Skeletal muscle tissue (tissue), 3 donors: ENCODE measurements at regions not wholly inside any gene's neighbourhood (a gene's known extent, or its start where the extent isn't known, plus 50 kb on each side); places are given as distances from the start of the nearest gene placed in this dataset.

Experiments used
- H3K27ac ChIP-seq: one replicate; pipeline ENCODE4 v1.7.0; 2013; ENCODE audit warnings: mild to moderate bottlenecking, low read depth, low read length, inconsistent platforms
- H3K27me3 ChIP-seq, 3 donors: one replicate each; pipeline ENCODE4 v1.7.0; 2013; ENCODE audit warnings: low read length in 3 of 3; ENCODE audit not compliant: control insufficient read depth in 3 of 3, insufficient read depth in 3 of 3
- H3K36me3 ChIP-seq, 3 donors: one replicate each; pipeline ENCODE4 v1.7.0; 2013; ENCODE audit warnings: low read length in 3 of 3; ENCODE audit not compliant: control insufficient read depth in 3 of 3, insufficient read depth in 3 of 3
- H3K4me1 ChIP-seq, 3 donors: one replicate each; pipeline ENCODE4 v1.7.0; 2013; ENCODE audit warnings: low read length in 3 of 3, mild to moderate bottlenecking in 3 of 3; ENCODE audit not compliant: control insufficient read depth in 3 of 3, insufficient read depth in 3 of 3
- H3K4me3 ChIP-seq, 3 donors: one replicate each; pipeline ENCODE4 v1.7.0; 2013; ENCODE audit warnings: low read length in 3 of 3
- H3K9ac ChIP-seq, 3 donors: one replicate each; pipeline ENCODE4 v1.7.0; 2013; ENCODE audit warnings: low read length in 3 of 3, mild to moderate bottlenecking in 3 of 3, moderate library complexity in 2 of 3, low read depth in 1 of 3
- H3K9me3 ChIP-seq, 3 donors: one replicate each; pipeline ENCODE4 v1.7.0; 2013; ENCODE audit warnings: low read length in 3 of 3; ENCODE audit not compliant: control insufficient read depth in 3 of 3
- donor health status: Osteomylitis.

DNA sequence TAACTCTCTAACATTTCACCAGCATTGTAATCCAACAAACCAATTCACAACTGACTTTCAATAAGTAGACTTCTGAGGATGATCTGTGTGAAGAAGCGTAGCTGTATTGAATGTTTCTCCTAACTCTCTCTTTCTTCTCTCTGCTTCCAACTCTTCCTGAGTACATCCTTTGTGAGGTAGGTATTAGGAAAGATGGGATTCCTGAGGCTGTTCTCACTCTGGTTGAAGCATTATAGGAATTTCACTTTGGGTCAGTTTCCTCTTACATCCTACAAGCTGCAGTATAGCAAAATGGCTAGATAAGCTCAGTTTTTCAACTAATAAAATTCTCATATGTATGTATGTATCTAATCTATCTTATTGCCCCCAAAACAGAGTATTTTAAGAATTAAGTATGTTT is 702.8 kb downstream of the CETN3 start:
- Histone ChIP-seq H3K36me3 (no peaks in the 10 kb centered on the region), H3K4me3 (no peak overlapping the region), H3K9ac (no peak overlapping the region), H3K27ac (no peak overlapping the region), H3K9me3 (no peaks in the 10 kb centered on the region), H3K27me3 (no peaks in the 10 kb centered on the region), H3K4me1 (no peaks in the 10 kb centered on the region)

- Histone ChIP-seq H3K9ac (no peak overlapping the region), H3K4me1 (no peaks in the 10 kb centered on the region), H3K36me3 (no peaks in the 10 kb centered on the region), H3K27me3 (no peaks in the 10 kb centered on the region), H3K9me3 (no peaks in the 10 kb centered on the region), H3K4me3 (no peak overlapping the region), H3K27ac (no peak overlapping the region)
Observed at GRCh38 chr5:89703817-89704216, 705.7 kb downstream of the CETN3 start.

GRCh38 chr5:89698028-89698427 is 711.5 kb downstream of the CETN3 start:
- H3K27ac ChIP-seq: no peak overlapping the region
- H3K9ac ChIP-seq: no peak overlapping the region
- H3K4me3 ChIP-seq: no peak overlapping the region
- no peaks in the 10 kb centered on the region for H3K9me3 ChIP-seq
- no peaks in the 10 kb centered on the region for H3K27me3 ChIP-seq
- H3K36me3 ChIP-seq: no peaks in the 10 kb centered on the region
- no peaks in the 10 kb centered on the region for H3K4me1 ChIP-seq

GRCh38 chr5:89697581-89697980 is 712.0 kb downstream of the CETN3 start:
- Histone ChIP-seq H3K4me3 (no peak overlapping the region), H3K27me3 (no peaks in the 10 kb centered on the region), H3K36me3 (no peaks in the 10 kb centered on the region), H3K9me3 (no peaks in the 10 kb centered on the region), H3K9ac (no peak overlapping the region), H3K4me1 (no peaks in the 10 kb centered on the region), H3K27ac (no peak overlapping the region)

GRCh38 chr5:89695371-89695770 is 714.2 kb downstream of the CETN3 start:
- no peaks in the 10 kb centered on the region for H3K9me3 ChIP-seq
- no peaks in the 10 kb centered on the region for H3K4me1 ChIP-seq
- no peak overlapping the region for H3K4me3 ChIP-seq
- H3K36me3 ChIP-seq: no peaks in the 10 kb centered on the region
- no peak overlapping the region for H3K9ac ChIP-seq
- H3K27ac ChIP-seq: no peak overlapping the region
- no peaks in the 10 kb centered on the region for H3K27me3 ChIP-seq

DNA sequence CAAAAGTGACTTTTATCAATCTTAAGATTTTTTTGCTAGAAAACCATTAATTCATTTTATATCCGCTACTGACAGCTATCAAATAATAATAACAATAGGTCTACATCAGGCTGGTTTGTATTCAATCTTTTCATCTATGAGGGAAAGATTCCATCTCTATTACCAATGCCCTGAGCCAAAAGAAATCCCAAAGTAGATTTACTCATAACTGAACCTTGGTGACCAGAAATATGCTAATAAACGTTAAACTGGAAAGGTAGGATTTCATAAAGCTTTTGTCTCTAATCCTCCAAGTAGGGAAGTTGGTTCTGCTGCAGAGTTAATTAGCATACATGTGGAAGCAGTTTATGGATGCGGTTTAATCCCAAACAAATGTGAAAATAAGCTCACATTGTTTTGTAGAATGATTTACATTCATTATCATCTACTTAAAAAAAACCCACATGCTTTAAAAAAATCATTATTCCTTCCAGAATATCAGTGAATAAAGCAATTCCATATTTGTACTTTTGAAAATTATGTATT is 715.5 kb downstream of the CETN3 start:
- H3K27ac ChIP-seq: no peak overlapping the region
- H3K4me3 ChIP-seq: no peak overlapping the region
- no peaks in the 10 kb centered on the region for H3K4me1 ChIP-seq
- no peak overlapping the region for H3K9ac ChIP-seq
- no peaks in the 10 kb centered on the region for H3K36me3 ChIP-seq
- H3K9me3 ChIP-seq: no peaks in the 10 kb centered on the region
- no peaks in the 10 kb centered on the region for H3K27me3 ChIP-seq

GRCh38 chr5:89690331-89690730 is 719.2 kb downstream of the CETN3 start:
- no peaks in the 10 kb centered on the region for H3K9me3 ChIP-seq
- no peaks in the 10 kb centered on the region for H3K36me3 ChIP-seq
- H3K4me1 ChIP-seq: no peaks in the 10 kb centered on the region
- H3K4me3 ChIP-seq: no peak overlapping the region
- no peaks in the 10 kb centered on the region for H3K27me3 ChIP-seq
- no peak overlapping the region for H3K27ac ChIP-seq
- H3K9ac ChIP-seq: no peak overlapping the region

GRCh38 chr5:89686081-89686765 is 723.3 kb downstream of the CETN3 start:
- Histone ChIP-seq H3K27me3 (no peaks in the 10 kb centered on the region), H3K4me1 (no peaks in the 10 kb centered on the region), H3K9ac (no peak overlapping the region), H3K36me3 (no peaks in the 10 kb centered on the region), H3K27ac (no peak overlapping the region), H3K9me3 (no peaks in the 10 kb centered on the region), H3K4me3 (no peak overlapping the region)

DNA sequence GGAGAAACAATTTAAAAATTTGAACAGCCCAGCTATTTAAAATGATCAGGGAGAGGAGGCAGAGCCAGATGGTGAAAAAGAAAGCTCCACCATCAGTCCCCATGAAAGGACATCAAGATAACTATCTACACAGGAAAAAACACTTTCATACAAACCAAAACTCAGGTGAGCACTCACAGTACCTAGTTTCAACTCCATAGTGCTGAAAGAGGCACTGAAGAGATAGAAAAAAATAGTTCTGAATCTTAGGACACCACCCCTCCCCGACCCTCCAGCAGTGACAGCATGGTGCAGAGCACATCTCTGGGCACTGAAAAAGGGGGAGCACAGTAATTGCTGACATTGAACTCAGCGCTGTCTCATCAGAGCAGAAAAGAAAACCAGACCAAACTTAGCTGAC is 732.9 kb downstream of the CETN3 start:
- no peaks in the 10 kb centered on the region for H3K4me1 ChIP-seq
- H3K9ac ChIP-seq: no peak overlapping the region
- no peak overlapping the region for H3K27ac ChIP-seq
- H3K9me3 ChIP-seq: no peaks in the 10 kb centered on the region
- no peak overlapping the region for H3K4me3 ChIP-seq
- no peaks in the 10 kb centered on the region for H3K36me3 ChIP-seq
- H3K27me3 ChIP-seq: no peaks in the 10 kb centered on the region

DNA sequence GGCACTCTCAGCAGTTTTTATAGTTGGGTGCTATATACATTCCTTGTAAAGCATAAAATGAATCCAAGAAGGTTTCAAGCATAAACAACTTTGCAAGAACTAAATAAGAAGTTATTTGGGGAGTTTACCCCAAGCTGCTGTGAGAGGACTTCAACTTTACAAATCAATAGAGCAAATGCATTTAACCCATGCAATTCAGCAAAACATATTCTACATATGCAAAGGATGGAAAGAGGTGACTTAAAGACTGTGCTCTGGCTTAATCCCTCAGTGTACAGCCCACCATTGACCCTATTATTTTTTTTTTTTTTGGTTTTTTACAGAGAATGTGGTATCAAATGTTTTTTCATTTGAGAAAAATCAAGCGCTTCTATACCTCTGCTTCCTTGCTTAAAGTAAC is 736.5 kb downstream of the CETN3 start:
- H3K27ac ChIP-seq: no peak overlapping the region
- H3K4me1 ChIP-seq: no peaks in the 10 kb centered on the region

More for the DNA sequence above, 736.5 kb downstream of the CETN3 start:
- Histone ChIP-seq H3K9ac (no peak overlapping the region), H3K4me3 (no peak overlapping the region), H3K27me3 (no peaks in the 10 kb centered on the region), H3K36me3 (no peaks in the 10 kb centered on the region), H3K9me3 (no peaks in the 10 kb centered on the region)
